Stimulated activated CD8-positive, alpha-beta memory T cell treated with anti-CD3 and anti-CD28 coated beads, Interleukin-7, amount 100 ng/mL, for 4 hours (primary cell): ENCODE measurements at regions not wholly inside any gene's neighbourhood (a gene's known extent, or its start where the extent isn't known, plus 50 kb on each side); places are given as distances from the start of the nearest gene placed in this dataset.

Experiments used
- DNase-seq, 2 donors: peaks; one replicate each; pipeline ENCODE4 v3.0.0-alpha.2; 2020; ENCODE audit warnings: low read depth in 2 of 2

- no peak for DNase-seq
Measured at GRCh38 chr22:27381960-27382742, 419.4 kb downstream of the MN1 start.

- no peak for DNase-seq
Measured at GRCh38 chr22:27382947-27383346, 418.6 kb downstream of the MN1 start.

GRCh38 chr22:27383896-27384295 lies 417.7 kb downstream of the MN1 start:
- no peak for DNase-seq

GRCh38 chr22:27385261-27385998 lies 416.1 kb downstream of the MN1 start:
- no peak for DNase-seq

GRCh38 chr22:27386186-27386585 lies 415.4 kb downstream of the MN1 start:
- no peak for DNase-seq

- no peak for DNase-seq
Measured at GRCh38 chr22:27387561-27387960, 414.0 kb downstream of the MN1 start.

GRCh38 chr22:27388090-27388600 lies 413.4 kb downstream of the MN1 start:
- DNase-seq = no peak

- DNase-seq = no peak
Measured at GRCh38 chr22:27389727-27390075, 411.9 kb downstream of the MN1 start.

GRCh38 chr22:27391092-27391770 lies 410.3 kb downstream of the MN1 start:
- DNase-seq = no peak

GRCh38 chr22:27393371-27393770 lies 408.2 kb downstream of the MN1 start:
- DNase-seq = no peak

- no peak for DNase-seq
Measured at GRCh38 chr22:27394806-27395404, 406.7 kb downstream of the MN1 start.

- DNase-seq = no peak
Measured at GRCh38 chr22:27397036-27397953, 404.3 kb downstream of the MN1 start.

GRCh38 chr22:27397954-27398342 lies 403.6 kb downstream of the MN1 start:
- no peak for DNase-seq

GRCh38 chr22:27399161-27399560 lies 402.4 kb downstream of the MN1 start:
- DNase-seq = no peak

GRCh38 chr22:27400811-27401210 lies 400.7 kb downstream of the MN1 start:
- DNase-seq = no peak

- no peak for DNase-seq
Measured at GRCh38 chr22:27401321-27401720, 400.2 kb downstream of the MN1 start.

- DNase-seq = no peak
Measured at GRCh38 chr22:27404441-27404840, 397.1 kb downstream of the MN1 start.

GRCh38 chr22:27405672-27406388 lies 395.7 kb downstream of the MN1 start:
- DNase-seq = no peak

- no peak for DNase-seq
Measured at GRCh38 chr22:27406389-27406861, 395.1 kb downstream of the MN1 start.

- no peak for DNase-seq
Measured at GRCh38 chr22:27407369-27407985, 394.1 kb downstream of the MN1 start.
